ENCODE measurements at regions not wholly inside any gene's neighbourhood (a gene's known extent, or its start where the extent isn't known, plus 50 kb on each side); places are given as distances from the start of the nearest gene placed in this dataset.

DNA sequence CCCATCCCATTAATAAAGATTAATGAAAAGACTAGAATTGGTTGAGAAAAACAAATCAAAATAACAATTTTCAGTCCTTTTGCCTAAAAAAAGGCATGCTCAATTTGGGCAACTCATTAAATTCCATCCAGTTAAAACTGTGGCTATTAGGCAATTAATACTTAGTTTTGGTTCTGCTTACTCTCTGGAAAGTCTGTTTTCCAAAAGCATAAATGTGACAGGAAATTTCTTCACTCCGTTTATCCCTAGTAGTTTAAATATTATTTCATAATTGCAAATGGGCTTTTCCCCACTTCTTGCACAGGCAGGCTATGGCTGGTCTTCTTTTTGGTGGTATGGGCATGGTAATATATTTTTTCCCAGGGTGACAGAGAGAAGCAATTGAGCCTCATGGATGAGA is 373.3 kb upstream of the KLF4 start:
- no peaks in the 10 kb centered on the region for H3K36me3 Mint-ChIP-seq
- no peak overlapping the region for H3K27ac Mint-ChIP-seq
- peaks cover 2% of the 10 kb centered on the region for H3K9me3 Mint-ChIP-seq
- no peak for DNase-seq
- no peaks in the 10 kb centered on the region for H3K27me3 Mint-ChIP-seq
- CTCF ChIA-PET, result no interaction called here
- H3K4me1 Mint-ChIP-seq, result no peaks in the 10 kb centered on the region
- H3K4me3 Mint-ChIP-seq, result no peak overlapping the region

DNA sequence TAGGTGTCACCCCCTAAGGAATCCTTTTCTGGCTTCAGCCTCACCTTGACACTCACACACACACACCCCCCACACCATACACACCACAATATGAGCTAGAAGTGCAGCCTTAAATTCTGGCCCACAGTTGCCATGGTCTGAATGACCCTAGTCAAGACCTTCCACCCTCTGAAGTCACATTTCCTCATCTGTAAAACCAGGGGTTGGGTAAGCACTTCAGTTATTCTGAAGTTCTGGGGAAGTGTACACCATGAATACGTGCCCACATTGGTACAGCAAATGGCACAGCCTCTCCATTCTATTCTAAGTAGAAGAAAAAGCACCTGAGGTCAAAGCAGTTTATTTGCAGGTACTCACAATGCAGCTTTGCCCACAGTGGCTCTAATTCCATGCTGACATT is 372.8 kb upstream of the KLF4 start:
- no peak overlapping the region for H3K4me3 Mint-ChIP-seq
- H3K9me3 Mint-ChIP-seq, result peaks cover 2% of the 10 kb centered on the region
- no peak for DNase-seq
- no peaks in the 10 kb centered on the region for H3K27me3 Mint-ChIP-seq
- no peaks in the 10 kb centered on the region for H3K4me1 Mint-ChIP-seq
- CTCF ChIA-PET, result no interaction called here
- no peaks in the 10 kb centered on the region for H3K36me3 Mint-ChIP-seq
- H3K27ac Mint-ChIP-seq, result no peak overlapping the region

DNA sequence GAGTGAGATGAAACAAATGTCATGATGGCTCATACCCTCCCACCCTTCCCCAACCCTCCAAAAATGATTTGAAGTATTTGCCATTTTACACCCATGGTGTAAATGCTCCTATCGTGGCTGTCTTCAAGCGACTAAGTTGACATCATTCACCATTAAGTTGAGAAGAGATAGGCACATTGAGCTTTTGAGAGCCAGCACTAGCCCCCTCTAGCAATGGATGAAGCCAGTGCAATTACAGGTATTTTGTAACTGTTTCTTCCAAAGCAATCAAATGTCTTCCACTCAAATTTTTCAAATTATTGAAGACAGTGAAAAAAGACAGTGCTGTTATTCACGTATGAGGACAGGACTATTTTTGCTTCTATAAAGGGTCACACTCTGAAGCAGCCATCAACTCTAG is 371.5 kb upstream of the KLF4 start:
- Mint-ChIP-seq H3K27me3 (no peaks in the 10 kb centered on the region), H3K27ac (no peak overlapping the region), H3K9me3 (no peaks in the 10 kb centered on the region), H3K4me1 (no peaks in the 10 kb centered on the region), H3K36me3 (no peaks in the 10 kb centered on the region), H3K4me3 (no peak overlapping the region)
- CTCF ChIA-PET, result no interaction called here
- no peak for DNase-seq

DNA sequence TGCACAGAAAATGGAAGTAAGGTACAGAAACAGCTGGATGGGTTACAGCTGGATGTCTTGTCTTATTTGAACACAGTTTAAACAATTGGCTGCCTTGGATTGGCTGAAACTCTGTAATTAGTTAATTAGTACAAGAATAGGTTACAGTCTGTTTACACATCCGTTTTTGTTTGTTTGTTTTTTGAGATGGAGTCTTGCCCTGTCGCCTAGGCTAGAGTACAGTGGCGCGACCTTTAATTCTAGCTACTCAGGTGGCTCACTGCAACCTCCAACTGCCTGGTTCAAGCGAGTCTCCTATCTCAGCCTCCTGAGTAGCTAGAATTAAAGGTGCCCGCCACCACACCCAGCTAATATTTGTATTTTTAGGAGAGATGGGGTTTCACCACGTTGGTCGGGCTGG is 368.7 kb upstream of the KLF4 start:
- no peaks in the 10 kb centered on the region for H3K36me3 Mint-ChIP-seq
- H3K4me1 Mint-ChIP-seq, result no peaks in the 10 kb centered on the region
- H3K4me3 Mint-ChIP-seq, result no peak overlapping the region
- no peak for DNase-seq
- peaks cover 2% of the 10 kb centered on the region for H3K9me3 Mint-ChIP-seq
- H3K27me3 Mint-ChIP-seq, result no peaks in the 10 kb centered on the region
- CTCF ChIA-PET, result no interaction called here
- H3K27ac Mint-ChIP-seq, result no peak overlapping the region

DNA sequence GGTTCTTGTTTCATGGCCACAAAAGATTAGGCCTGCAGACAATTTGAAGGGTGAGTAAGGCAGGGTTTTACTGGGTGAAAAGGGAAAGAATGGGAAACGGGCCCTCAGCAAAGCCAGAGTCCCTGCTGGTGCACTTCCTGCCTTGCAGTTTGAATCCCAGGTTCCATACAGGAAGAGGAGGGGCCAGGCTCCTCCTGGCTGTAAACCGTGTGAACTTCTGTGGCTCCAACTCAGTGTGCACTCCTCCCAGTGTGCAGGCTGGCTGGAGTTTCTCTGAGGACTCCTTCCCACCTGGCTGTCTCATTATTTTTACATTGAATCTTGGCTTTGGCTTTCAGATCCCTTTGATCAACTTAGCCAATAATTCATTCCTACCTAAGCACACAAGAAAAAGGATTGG is 367.1 kb upstream of the KLF4 start:
- Mint-ChIP-seq H3K27me3 (no peaks in the 10 kb centered on the region), H3K4me1 (no peaks in the 10 kb centered on the region), H3K4me3 (no peak overlapping the region), H3K9me3 (peaks cover 2% of the 10 kb centered on the region), H3K36me3 (no peaks in the 10 kb centered on the region), H3K27ac (no peak overlapping the region)
- DNase-seq, result no peak
- CTCF ChIA-PET, result no interaction called here

DNA sequence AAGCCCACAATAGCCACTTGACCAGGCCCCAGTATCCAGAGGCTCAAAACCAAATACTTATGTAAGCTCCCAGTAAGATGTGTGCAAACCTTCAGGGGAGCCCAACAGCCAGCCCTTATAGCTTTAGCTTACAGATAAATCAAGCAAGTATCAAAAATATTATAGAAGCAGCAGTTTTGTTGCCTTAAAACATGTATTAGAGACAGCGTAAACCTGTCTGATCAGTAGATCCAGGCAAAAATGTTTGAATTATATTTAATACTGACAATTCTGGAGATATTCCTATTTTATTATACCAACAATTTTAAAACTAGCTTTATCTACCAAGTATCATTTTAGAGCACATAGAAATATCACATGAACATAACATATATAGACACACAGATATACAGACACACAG is 365.6 kb upstream of the KLF4 start:
- no peak overlapping the region for H3K27ac Mint-ChIP-seq
- no peaks in the 10 kb centered on the region for H3K4me1 Mint-ChIP-seq
- H3K27me3 Mint-ChIP-seq, result no peaks in the 10 kb centered on the region
- CTCF ChIA-PET, result interaction anchor here (1.4 kb wide), 1 partner anchor 17 kb away, joined by 3 read pairs; no protein-coding TSS in a partner anchor
- H3K36me3 Mint-ChIP-seq, result no peaks in the 10 kb centered on the region
- no peak for DNase-seq
- H3K4me3 Mint-ChIP-seq, result no peak overlapping the region
- H3K9me3 Mint-ChIP-seq, result peaks cover 2% of the 10 kb centered on the region

DNA sequence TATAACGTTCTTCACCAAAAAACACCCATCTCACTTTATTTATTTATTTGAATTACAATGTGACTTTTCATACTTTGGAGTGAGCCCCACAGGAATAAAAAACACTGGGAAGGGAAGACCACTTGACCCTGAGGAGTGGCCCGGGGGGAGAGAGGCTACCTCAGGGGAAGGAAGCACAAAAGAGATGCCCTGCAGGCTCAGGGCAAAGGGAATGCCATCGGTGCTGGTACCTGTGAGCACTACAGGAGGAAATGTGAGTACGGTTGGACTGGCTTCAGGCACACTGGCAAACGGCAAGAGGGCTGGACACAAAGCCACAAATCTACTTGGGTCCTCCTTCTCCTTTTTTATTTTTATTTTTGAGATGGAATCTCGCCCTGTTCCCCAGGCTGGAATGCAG is 363.9 kb upstream of the KLF4 start:
- H3K27me3 Mint-ChIP-seq, result no peaks in the 10 kb centered on the region
- peaks cover 3% of the 10 kb centered on the region for H3K9me3 Mint-ChIP-seq
- H3K4me1 Mint-ChIP-seq, result no peaks in the 10 kb centered on the region
- no peak overlapping the region for H3K27ac Mint-ChIP-seq
- CTCF ChIA-PET, result no interaction called here
- H3K4me3 Mint-ChIP-seq, result no peak overlapping the region
- DNase-seq, result no peak
- H3K36me3 Mint-ChIP-seq, result no peaks in the 10 kb centered on the region

DNA sequence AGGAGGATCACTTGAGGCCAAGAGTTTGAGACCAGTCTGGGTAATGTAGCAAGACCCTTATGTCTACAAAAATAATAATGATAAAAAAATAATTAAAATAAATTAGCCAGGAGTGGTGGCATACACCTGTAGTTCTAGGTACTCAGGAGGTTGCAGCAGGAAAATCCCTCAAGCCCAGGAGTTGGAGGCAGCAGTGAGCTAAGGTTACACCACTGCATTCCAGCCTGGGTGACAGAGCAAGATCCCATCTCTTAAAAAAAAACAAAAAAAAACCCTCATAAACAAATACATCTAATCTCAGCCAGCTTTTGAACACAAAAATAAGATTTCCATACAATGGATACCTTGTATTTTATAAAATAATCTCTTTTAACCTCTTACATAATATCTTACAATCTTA is 363.3 kb upstream of the KLF4 start:
- no peak for DNase-seq
- Mint-ChIP-seq H3K4me3 (no peak overlapping the region), H3K27me3 (no peaks in the 10 kb centered on the region), H3K27ac (no peak overlapping the region), H3K9me3 (peaks cover 3% of the 10 kb centered on the region), H3K4me1 (no peaks in the 10 kb centered on the region), H3K36me3 (no peaks in the 10 kb centered on the region)
- CTCF ChIA-PET, result no interaction called here

DNA sequence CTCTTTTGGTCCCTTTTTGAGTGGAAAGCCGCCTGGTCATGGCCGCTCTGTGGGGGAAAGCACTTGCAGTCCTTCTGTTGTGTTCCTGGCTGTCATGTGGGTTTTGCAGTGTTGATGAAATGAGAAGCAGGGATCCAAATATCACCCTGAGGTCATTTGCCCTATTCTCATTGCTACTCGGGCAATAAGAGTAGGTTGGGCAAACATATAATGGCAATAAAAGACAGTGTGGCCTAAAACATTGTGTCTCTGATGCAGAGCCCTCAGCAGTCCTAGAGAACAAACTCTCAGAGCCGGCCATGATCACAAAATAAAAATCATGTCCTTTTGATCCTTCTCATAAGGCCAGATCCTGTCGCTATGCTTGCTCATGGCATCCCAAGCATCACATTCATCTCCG is 361.1 kb upstream of the KLF4 start:
- Mint-ChIP-seq H3K9me3 (peaks cover 8% of the 10 kb centered on the region), H3K4me3 (no peak overlapping the region), H3K27ac (no peak overlapping the region), H3K4me1 (no peaks in the 10 kb centered on the region), H3K27me3 (no peaks in the 10 kb centered on the region), H3K36me3 (no peaks in the 10 kb centered on the region)
- no peak for DNase-seq
- CTCF ChIA-PET, result no interaction called here

DNA sequence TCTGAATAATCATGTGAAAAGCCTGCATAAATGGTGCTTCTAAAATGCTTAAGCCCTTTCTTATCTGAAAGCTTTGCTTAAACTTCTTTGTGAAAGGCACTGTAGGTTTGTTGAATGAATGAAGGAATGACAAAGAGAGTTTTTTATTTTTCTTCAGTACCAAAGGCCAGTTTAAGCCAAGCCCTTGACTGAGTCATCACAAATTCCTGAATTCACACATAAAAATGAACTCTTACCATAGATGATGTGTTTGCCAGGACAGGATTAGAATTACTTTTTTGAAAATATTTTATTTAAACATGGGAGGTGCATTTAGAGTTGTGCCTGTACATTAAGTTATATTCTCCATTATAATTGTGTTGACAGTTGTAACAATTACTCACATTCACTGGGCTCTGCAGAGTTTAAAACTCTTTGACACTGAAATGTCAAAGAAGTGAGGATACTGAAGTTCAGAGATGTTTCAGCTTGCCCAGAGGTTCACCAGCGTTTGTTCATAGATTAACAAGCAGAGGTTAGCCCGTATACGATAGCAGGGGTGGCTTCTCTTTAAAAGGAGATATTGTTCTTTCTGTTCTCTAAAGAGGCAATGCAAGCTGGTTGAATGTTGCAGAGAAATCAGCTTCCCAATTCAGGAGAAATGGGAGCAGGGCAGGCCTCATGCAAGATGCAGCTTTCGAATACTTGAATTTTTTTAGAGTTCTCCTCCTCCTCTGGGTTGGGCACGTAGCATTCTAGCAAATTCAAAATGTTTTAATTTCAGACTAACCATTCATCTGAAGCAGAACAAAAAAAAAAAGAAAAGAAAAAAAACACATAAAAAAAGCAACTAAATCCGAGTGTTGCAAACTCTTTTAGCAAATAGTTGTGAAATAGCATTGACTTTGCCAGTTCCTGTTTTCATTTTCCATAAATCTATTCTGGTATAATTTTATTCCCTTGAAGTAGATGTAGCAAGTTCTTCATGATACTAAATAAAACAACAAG is 358.7 kb upstream of the KLF4 start:
- H3K36me3 Mint-ChIP-seq, result no peaks in the 10 kb centered on the region
- H3K27ac Mint-ChIP-seq, result no peak overlapping the region
- H3K4me1 Mint-ChIP-seq, result no peaks in the 10 kb centered on the region
- no peaks in the 10 kb centered on the region for H3K27me3 Mint-ChIP-seq
- H3K9me3 Mint-ChIP-seq, result peaks cover 6% of the 10 kb centered on the region
- CTCF ChIA-PET, result no interaction called here
- DNase-seq, result no peak
- no peak overlapping the region for H3K4me3 Mint-ChIP-seq

DNA sequence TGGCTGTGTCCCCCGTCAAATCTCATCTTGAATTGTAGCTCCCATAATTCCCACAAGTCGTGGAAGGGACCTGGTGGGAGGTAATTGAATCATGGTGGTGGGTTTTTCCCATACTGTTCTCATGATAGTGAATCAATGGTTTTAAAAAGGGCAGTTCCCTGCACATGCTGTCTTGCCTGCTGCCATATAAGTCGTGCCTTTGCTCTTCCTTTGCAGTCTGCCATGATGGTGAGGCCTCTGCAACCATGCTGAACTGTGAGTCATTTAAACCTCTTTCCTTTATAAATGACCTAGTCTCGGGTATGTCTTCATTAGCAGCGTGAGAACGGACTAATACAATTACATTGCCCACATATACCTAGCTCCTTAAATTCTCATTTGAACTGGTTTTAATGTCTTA is 353.0 kb upstream of the KLF4 start:
- CTCF ChIA-PET, result interaction anchor here (0.7 kb wide), 1 partner anchor 84 kb away, joined by 3 read pairs; no protein-coding TSS in a partner anchor
- peaks cover 5% of the 10 kb centered on the region for H3K9me3 Mint-ChIP-seq
- no peak overlapping the region for H3K27ac Mint-ChIP-seq
- H3K36me3 Mint-ChIP-seq, result no peaks in the 10 kb centered on the region
- no peak overlapping the region for H3K4me3 Mint-ChIP-seq
- no peaks in the 10 kb centered on the region for H3K4me1 Mint-ChIP-seq
- H3K27me3 Mint-ChIP-seq, result no peaks in the 10 kb centered on the region
- DNase-seq, result no peak

DNA sequence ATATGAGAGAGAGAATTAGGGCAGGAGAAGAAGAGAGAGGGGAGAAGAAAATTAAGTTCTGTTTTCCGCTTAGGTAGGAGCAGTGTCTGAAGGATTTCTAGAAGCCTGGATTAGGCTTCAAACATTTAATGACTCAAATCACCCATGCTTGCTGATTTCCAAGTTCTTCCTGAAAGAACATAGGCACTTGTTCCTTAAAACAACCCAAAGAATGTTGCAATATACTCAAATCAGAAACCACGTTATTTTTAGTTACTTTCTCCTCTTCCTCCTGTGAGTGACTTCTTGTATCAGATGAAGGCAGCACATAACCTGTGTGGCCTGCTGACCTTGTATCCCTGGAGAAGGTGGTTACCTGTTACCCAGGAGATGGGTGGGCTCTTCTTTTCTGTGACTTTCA is 351.5 kb upstream of the KLF4 start:
- Mint-ChIP-seq H3K4me3 (no peak overlapping the region), H3K27ac (no peak overlapping the region), H3K9me3 (peaks cover 6% of the 10 kb centered on the region), H3K36me3 (no peaks in the 10 kb centered on the region), H3K27me3 (no peaks in the 10 kb centered on the region), H3K4me1 (no peaks in the 10 kb centered on the region)
- CTCF ChIA-PET, result interaction anchor here (0.6 kb wide), 1 partner anchor 214 kb away, joined by 3 read pairs; no protein-coding TSS in a partner anchor
- DNase-seq, result no peak

DNA sequence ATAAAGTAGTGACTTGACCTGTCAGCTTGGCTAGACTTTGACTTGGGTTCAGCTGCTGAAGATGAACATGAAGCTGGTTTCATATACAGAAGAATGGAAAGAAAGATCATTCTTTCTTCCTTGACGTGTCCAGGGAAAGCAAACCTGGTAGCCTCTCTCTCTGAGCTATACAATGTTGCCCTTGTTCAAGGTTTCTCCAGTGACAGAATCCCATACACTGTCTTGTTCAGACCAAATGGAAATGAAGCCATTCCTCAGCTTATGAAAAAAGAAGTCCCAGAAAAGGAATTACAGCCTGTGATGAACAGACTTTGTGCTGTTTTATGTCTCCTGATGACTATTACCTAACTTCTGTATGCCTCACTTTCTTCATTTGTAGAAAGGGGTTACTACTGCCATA is 349.8 kb upstream of the KLF4 start:
- Mint-ChIP-seq H3K27ac (no peak overlapping the region), H3K36me3 (no peaks in the 10 kb centered on the region), H3K9me3 (peaks cover 2% of the 10 kb centered on the region), H3K4me1 (no peaks in the 10 kb centered on the region), H3K4me3 (no peak overlapping the region), H3K27me3 (no peaks in the 10 kb centered on the region)
- CTCF ChIA-PET, result interaction anchor here (0.7 kb wide), 1 partner anchor 17 kb away, joined by 3 read pairs; no protein-coding TSS in a partner anchor
- no peak for DNase-seq

DNA sequence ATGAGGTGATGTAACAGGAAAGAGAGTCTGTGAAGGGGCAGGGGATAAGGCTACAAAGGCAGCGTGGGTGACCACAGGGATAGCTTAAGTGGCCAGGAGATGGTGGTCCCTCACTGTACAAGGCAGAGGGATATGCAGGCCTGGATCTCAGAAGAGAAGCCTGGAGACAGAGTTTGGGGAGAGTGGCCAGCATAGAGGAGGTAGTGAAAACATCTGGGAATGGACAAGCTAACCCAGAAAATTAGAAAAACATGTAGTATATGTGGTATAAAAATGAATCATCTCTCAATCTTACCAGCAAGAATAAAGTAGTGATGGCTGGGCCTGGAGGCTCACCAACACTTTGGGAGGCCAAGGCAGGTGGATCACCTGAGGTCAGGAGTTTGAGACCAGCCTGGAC is 349.2 kb upstream of the KLF4 start:
- no peak for DNase-seq
- no peak overlapping the region for H3K4me3 Mint-ChIP-seq
- no peaks in the 10 kb centered on the region for H3K4me1 Mint-ChIP-seq
- H3K9me3 Mint-ChIP-seq, result peaks cover 2% of the 10 kb centered on the region
- CTCF ChIA-PET, result interaction anchor here (0.7 kb wide), 1 partner anchor 17 kb away, joined by 3 read pairs; no protein-coding TSS in a partner anchor
- H3K27ac Mint-ChIP-seq, result no peak overlapping the region
- H3K27me3 Mint-ChIP-seq, result no peaks in the 10 kb centered on the region
- H3K36me3 Mint-ChIP-seq, result no peaks in the 10 kb centered on the region

DNA sequence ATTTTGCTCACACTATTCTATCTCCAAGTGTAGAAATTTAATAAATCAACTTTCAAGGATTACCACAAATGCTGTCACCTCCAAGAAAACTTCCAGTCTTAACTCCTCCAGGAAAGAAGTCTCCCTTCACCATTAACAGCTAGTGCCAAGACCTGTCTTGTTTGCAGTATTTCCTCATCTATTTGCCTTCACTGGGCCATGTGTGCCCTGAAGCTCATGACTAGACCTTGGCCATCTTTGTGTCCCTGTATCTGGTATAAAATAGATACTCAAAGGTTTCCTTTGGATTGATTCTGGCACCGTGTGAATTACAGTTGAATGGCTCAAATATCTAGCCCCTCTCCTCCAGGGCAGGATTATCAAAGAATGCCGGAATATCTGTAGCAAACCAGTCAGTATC is 346.7 kb upstream of the KLF4 start:
- no peak overlapping the region for H3K4me3 Mint-ChIP-seq
- no peaks in the 10 kb centered on the region for H3K27me3 Mint-ChIP-seq
- H3K4me1 Mint-ChIP-seq, result no peaks in the 10 kb centered on the region
- H3K9me3 Mint-ChIP-seq, result peaks cover 2% of the 10 kb centered on the region
- no peak for DNase-seq
- H3K27ac Mint-ChIP-seq, result no peak overlapping the region
- H3K36me3 Mint-ChIP-seq, result no peaks in the 10 kb centered on the region
- CTCF ChIA-PET, result no interaction called here
